HL-60 (cell line): ENCODE measurements at regions not wholly inside any gene's neighbourhood (a gene's known extent, or its start where the extent isn't known, plus 50 kb on each side); places are given as distances from the start of the nearest gene placed in this dataset.

Experiments used
- DNase-seq, 2 experiments: peaks; one replicate each; pipeline ENCODE4 v3.0.0-alpha.2; 2010 to 2020; ENCODE audit warnings: low read depth in 1 of 2, low spot score in 1 of 2
- H3K27ac ChIP-seq: fragments of 250-450 bp; sonication (Bioruptor Pico); replicated peaks from 2 replicates; pipeline ENCODE4 v1.5.1; 2020; ENCODE audit warnings: mild to moderate bottlenecking, moderate library complexity
- H3K27me3 ChIP-seq: fragments of 250-450 bp; sonication (Bioruptor Pico); 2 replicates; pipeline ENCODE4 v1.5.1; 2021; ENCODE audit warnings: mild to moderate bottlenecking, moderate library complexity; ENCODE audit not compliant: insufficient read depth, poor library complexity, severe bottlenecking
- H3K4me3 ChIP-seq: replicated peaks from 2 replicates; pipeline ENCODE4 v1.5.1; 2011; ENCODE audit warnings: mild to moderate bottlenecking, control low read depth, low read length; ENCODE audit not compliant: insufficient read depth
- CTCF ChIP-seq: IDR thresholded peaks from one replicate; pipeline ENCODE4 v1.5.1; 2011; ENCODE audit warnings: low read length, control low read depth, inconsistent platforms; ENCODE audit not compliant: insufficient read depth
- GABPA ChIP-seq: IDR thresholded peaks from 2 replicates; pipeline ENCODE4 v1.6.1; 2012; ENCODE audit warnings: low read depth
- POLR2AphosphoS5 ChIP-seq: IDR thresholded peaks from 2 replicates; pipeline ENCODE4 v1.6.1; 2012; ENCODE audit warnings: low read depth
- REST ChIP-seq: IDR thresholded peaks from 2 replicates; pipeline ENCODE4 v1.6.1; 2012; ENCODE audit warnings: low read depth; ENCODE audit not compliant: insufficient replicate concordance
- SPI1 ChIP-seq: IDR thresholded peaks from 2 replicates; pipeline ENCODE4 v1.6.1; 2012; ENCODE audit warnings: low read depth, mild to moderate bottlenecking, borderline replicate concordance

- Histone ChIP-seq H3K4me3 (no peak overlapping the region), H3K27ac (no peak overlapping the region), H3K27me3 (no peaks in the 10 kb centered on the region)
- DNase-seq: no peak
- TF ChIP-seq SPI1 (no peak), POLR2AphosphoS5 (no peak), REST (no peak), CTCF (no peak), GABPA (no peak)
These were observed 340.7 kb downstream of the TLE4 start for GRCh38 chr9:79912318-79913070.

- H3K4me3 ChIP-seq: no peak overlapping the region
- DNase-seq: no peak
- H3K27me3 ChIP-seq: no peaks in the 10 kb centered on the region
- TF ChIP-seq POLR2AphosphoS5 (no peak), CTCF (no peak), GABPA (no peak), REST (no peak), SPI1 (no peak)
- no peak overlapping the region for H3K27ac ChIP-seq
These were observed 340.0 kb downstream of the TLE4 start for GRCh38 chr9:79911724-79912123.

- Histone ChIP-seq H3K27me3 (no peaks in the 10 kb centered on the region), H3K4me3 (no peak overlapping the region), H3K27ac (no peak overlapping the region)
- TF ChIP-seq REST: no peak
- TF ChIP-seq GABPA: no peak
- no peak for TF ChIP-seq SPI1
- no peak for TF ChIP-seq CTCF
- no peak for TF ChIP-seq POLR2AphosphoS5
- no peak for DNase-seq
These were observed 331.2 kb downstream of the TLE4 start for GRCh38 chr9:79902825-79903600.
